Smooth muscle cell (in vitro differentiated cells): ENCODE measurements at regions not wholly inside any gene's neighbourhood (a gene's known extent, or its start where the extent isn't known, plus 50 kb on each side); places are given as distances from the start of the nearest gene placed in this dataset.

ENCODE experiments used
- DNase-seq: peaks from one replicate; lab custom pipeline; 2025; ENCODE audit not compliant: unreplicated experiment; lab: John Stamatoyannopoulos, UW
- H2AFZ ChIP-seq: fragments of 200-600 bp; sonication (generic); 2 replicates; pipeline ENCODE4 v1.6.0; 2016; ENCODE audit warnings: antibody characterized with exemption, low read depth, mild to moderate bottlenecking
- H3F3A ChIP-seq: fragments of 200-600 bp; sonication (generic); 2 replicates; pipeline ENCODE4 v1.6.0; 2017; ENCODE audit warnings: antibody characterized with exemption, low read depth
- H3K27ac ChIP-seq: fragments of 200-600 bp; sonication (generic); 2 replicates; pipeline ENCODE4 v1.5.1; 2016; ENCODE audit warnings: low read depth, mild to moderate bottlenecking
- H3K27me3 ChIP-seq: fragments of 200-600 bp; sonication (generic); 2 replicates; pipeline ENCODE4 v1.6.1; 2016; ENCODE audit warnings: low read depth, mild to moderate bottlenecking
- H3K36me3 ChIP-seq: fragments of 200-600 bp; sonication (generic); 2 replicates; pipeline ENCODE4 v1.5.1; 2016; ENCODE audit warnings: low read depth
- H3K4me1 ChIP-seq: fragments of 200-600 bp; sonication (generic); 2 replicates; pipeline ENCODE4 v1.5.1; 2016; ENCODE audit warnings: low read depth
- H3K4me2 ChIP-seq: fragments of 200-600 bp; sonication (generic); 2 replicates; pipeline ENCODE4 v1.6.0; 2016; ENCODE audit warnings: mild to moderate bottlenecking
- H3K4me3 ChIP-seq: fragments of 200-600 bp; sonication (generic); 2 replicates; pipeline ENCODE4 v1.5.1; 2016; ENCODE audit warnings: mild to moderate bottlenecking
- H3K79me2 ChIP-seq: fragments of 200-600 bp; sonication (generic); 2 replicates; pipeline ENCODE4 v1.6.0; 2016; ENCODE audit warnings: low read depth, mild to moderate bottlenecking
- H3K9ac ChIP-seq: fragments of 200-600 bp; sonication (generic); 2 replicates; pipeline ENCODE4 v1.6.0; 2016; ENCODE audit warnings: low read depth
- H3K9me3 ChIP-seq: fragments of 200-600 bp; sonication (generic); replicated peaks from 2 replicates; pipeline ENCODE4 v1.5.1; 2016; ENCODE audit warnings: low read depth
- H4K20me1 ChIP-seq: fragments of 200-600 bp; sonication (generic); 2 replicates; pipeline ENCODE4 v1.6.0; 2016; ENCODE audit warnings: low read depth
- WGBS: methylation state at CpG from one replicate; pipeline ENCODE4 v1.1.7; 2016; ENCODE audit warnings: low lambda C conversion rate; 5-methylcytosine and 5-hydroxymethylcytosine counted together
- TF ChIP-seq, protein P1 (sequence below): fragments of 200-600 bp; sonication (generic); IDR thresholded peaks from 2 replicates; pipeline ENCODE4 v1.5.1; 2017; ENCODE audit warnings: borderline replicate concordance, mild to moderate bottlenecking, antibody characterized with exemption; ENCODE audit not compliant: insufficient read depth, poor library complexity, severe bottlenecking

DNA sequence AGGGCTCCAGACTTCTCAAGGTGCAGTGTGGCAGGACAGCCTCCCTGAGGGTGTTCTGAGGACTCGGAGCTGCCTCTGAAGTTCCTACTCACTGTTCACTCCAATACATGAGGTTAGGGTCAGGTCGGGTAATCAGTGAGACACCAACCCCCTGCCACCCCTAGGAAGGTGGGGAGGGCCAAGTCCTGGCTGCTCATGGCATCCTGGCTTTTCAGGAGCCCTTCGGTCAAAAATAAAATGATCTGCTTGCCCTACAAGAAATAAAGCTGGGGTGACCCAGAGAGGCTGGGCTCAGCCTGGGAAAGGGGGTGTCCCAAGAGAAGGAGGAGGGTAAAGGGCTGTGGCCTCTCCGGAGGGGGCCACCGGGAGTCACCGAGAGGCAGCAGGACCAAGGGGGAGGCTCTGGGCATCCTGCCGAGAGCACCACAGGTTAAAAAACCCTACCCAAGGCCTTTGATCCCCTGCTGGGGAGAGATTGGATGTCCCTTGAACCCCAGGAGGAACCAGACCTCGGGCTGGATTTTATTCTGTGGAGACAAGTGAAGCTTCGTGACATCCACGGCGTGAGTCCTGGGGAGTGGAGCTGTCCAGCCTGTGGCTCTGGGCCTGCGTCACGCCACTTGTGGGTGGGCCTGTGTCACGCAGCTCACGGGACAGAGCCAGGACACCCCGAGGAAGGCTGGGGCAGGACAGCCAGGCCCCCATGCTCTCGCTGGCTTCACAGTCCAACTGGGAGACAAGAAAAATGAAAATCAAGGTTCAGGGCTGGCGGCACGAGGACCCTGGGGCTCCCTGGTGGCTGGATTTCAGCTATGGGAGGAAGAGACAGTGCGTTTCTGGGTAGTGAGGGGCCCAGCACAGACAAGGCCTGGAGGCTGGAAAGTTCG is 102.2 kb upstream of the FGF3 start:
- no peak overlapping the region for H3K4me3 ChIP-seq
- no peaks in the 10 kb centered on the region for H3F3A ChIP-seq
- H3K36me3 ChIP-seq = no peaks in the 10 kb centered on the region
- H3K4me2 ChIP-seq = no peak overlapping the region
- H3K9me3 ChIP-seq = no peaks in the 10 kb centered on the region
- H3K27me3 ChIP-seq = no peaks in the 10 kb centered on the region
- H3K9ac ChIP-seq = no peak overlapping the region
- no peaks in the 10 kb centered on the region for H3K4me1 ChIP-seq
- TF ChIP-seq, protein P1, sequence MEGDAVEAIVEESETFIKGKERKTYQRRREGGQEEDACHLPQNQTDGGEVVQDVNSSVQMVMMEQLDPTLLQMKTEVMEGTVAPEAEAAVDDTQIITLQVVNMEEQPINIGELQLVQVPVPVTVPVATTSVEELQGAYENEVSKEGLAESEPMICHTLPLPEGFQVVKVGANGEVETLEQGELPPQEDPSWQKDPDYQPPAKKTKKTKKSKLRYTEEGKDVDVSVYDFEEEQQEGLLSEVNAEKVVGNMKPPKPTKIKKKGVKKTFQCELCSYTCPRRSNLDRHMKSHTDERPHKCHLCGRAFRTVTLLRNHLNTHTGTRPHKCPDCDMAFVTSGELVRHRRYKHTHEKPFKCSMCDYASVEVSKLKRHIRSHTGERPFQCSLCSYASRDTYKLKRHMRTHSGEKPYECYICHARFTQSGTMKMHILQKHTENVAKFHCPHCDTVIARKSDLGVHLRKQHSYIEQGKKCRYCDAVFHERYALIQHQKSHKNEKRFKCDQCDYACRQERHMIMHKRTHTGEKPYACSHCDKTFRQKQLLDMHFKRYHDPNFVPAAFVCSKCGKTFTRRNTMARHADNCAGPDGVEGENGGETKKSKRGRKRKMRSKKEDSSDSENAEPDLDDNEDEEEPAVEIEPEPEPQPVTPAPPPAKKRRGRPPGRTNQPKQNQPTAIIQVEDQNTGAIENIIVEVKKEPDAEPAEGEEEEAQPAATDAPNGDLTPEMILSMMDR = no peak
- no peak for DNase-seq
- H2AFZ ChIP-seq = no peak overlapping the region
- H4K20me1 ChIP-seq = no peaks in the 10 kb centered on the region
- peak overlapping the region; percentile 39 for H3K27ac ChIP-seq
- WGBS = 82% methylated on average over 21 of the region's 21 CpGs
- no peaks in the 10 kb centered on the region for H3K79me2 ChIP-seq

DNA sequence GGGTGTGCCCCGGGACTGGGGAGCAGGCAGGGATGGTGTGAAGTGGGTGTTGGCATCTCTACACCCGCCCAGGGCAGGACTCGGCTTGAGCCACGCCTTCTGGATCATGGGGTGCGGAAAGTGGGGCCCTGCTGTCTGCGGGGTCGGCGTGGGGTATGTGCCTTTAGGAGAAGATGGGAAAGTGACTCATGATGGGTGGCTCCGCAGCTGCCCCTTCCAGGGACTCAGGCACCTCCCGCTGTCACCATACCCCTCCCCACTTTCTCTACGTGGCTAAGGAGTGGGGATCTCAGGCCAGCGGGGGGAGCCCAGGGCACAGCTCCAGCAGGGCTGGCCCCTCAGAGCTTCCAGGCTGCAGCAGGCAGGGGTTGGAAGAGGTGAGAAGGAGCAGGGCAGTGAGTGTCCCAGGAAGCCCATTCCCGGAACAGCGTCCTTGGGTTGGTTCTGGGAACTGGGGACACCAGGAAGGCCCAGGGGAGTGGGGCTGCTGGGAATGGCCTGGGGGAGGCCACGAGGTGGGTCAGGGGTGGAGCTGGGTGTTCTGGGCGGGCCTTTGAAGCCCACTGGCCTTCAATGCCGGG is 102.9 kb upstream of the FGF3 start:
- Histone ChIP-seq H3K9me3 (no peaks in the 10 kb centered on the region), H3K79me2 (no peaks in the 10 kb centered on the region), H3K9ac (no peak overlapping the region), H3K27ac (peak overlapping the region; percentile 39), H3K4me1 (no peaks in the 10 kb centered on the region), H3K4me3 (no peak overlapping the region), H3F3A (no peaks in the 10 kb centered on the region), H3K27me3 (no peaks in the 10 kb centered on the region), H3K36me3 (no peaks in the 10 kb centered on the region), H3K4me2 (peak overlapping the region; percentile 39), H4K20me1 (no peaks in the 10 kb centered on the region), H2AFZ (no peak overlapping the region)
- WGBS = 74% methylated on average over 15 of the region's 17 CpGs
- TF ChIP-seq, protein P1 = no peak
- no peak for DNase-seq

DNA sequence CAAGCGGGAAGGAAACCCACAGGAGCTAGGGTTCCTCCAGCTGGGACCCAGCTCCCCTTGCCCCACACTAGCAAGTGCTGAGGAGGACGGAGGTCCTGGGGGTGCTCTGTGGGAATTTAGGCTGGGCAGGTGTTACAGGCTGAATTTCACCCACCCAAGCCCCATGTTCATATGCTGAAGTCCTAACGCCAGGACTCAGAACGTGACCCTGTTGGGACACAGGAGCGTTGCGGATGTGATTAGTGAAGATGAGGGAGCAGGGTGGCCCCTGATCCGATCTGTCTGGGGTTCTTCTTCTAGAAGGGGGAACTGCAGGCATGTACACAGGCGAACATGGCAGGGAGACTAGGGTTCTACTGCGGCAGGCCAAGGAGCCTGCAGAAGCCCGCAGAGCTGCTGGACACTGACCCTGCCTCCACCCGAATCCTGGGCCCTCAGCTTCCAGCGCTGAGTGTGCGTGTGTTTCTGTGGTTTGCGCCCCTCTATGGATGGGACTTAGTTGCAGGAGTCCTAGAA is 103.4 kb upstream of the FGF3 start:
- no peak overlapping the region for H2AFZ ChIP-seq
- H3K9me3 ChIP-seq = no peaks in the 10 kb centered on the region
- H3K4me1 ChIP-seq = no peaks in the 10 kb centered on the region
- H3K79me2 ChIP-seq = no peaks in the 10 kb centered on the region
- H3K27me3 ChIP-seq = no peaks in the 10 kb centered on the region
- H3K27ac ChIP-seq = peak overlapping the region; percentile 39
- no peak for DNase-seq
- peak overlapping the region; percentile 39 for H3K4me2 ChIP-seq
- H3K4me3 ChIP-seq = no peak overlapping the region
- 96% methylated on average over 14 of the region's 14 CpGs for WGBS
- no peaks in the 10 kb centered on the region for H3F3A ChIP-seq
- TF ChIP-seq, protein P1 = no peak
- H4K20me1 ChIP-seq = no peaks in the 10 kb centered on the region
- no peaks in the 10 kb centered on the region for H3K36me3 ChIP-seq
- no peak overlapping the region for H3K9ac ChIP-seq
